ENCODE measurements at regions not wholly inside any gene's neighbourhood (a gene's known extent, or its start where the extent isn't known, plus 50 kb on each side); places are given as distances from the start of the nearest gene placed in this dataset.

DNA sequence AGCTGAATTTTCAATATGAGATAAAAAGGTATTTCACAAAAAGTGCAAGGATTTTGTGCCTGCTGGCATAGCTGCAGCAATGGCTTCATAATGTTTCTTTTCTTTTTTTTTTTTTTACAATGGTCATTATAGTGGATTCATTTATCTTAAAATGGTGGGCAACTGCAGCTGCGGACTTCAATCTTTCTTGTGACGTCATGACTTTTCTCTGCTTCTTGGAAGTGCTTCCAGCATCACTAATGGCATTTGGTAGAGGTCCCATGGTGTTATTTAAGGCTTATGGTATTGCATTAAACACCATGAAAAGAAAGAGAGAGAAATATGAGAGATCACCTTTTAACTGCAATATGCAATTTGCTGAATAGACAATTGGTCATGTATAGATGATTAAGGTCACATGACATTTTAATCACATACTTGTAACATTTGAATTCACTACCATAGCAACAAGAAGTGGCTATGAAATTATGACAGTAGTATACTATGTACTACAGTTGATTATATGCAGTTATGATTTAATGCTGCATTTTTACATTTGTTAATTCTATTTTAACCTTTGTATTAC is 684.0 kb upstream of the AADAT start:
- TF ChIP-seq, protein P1, sequence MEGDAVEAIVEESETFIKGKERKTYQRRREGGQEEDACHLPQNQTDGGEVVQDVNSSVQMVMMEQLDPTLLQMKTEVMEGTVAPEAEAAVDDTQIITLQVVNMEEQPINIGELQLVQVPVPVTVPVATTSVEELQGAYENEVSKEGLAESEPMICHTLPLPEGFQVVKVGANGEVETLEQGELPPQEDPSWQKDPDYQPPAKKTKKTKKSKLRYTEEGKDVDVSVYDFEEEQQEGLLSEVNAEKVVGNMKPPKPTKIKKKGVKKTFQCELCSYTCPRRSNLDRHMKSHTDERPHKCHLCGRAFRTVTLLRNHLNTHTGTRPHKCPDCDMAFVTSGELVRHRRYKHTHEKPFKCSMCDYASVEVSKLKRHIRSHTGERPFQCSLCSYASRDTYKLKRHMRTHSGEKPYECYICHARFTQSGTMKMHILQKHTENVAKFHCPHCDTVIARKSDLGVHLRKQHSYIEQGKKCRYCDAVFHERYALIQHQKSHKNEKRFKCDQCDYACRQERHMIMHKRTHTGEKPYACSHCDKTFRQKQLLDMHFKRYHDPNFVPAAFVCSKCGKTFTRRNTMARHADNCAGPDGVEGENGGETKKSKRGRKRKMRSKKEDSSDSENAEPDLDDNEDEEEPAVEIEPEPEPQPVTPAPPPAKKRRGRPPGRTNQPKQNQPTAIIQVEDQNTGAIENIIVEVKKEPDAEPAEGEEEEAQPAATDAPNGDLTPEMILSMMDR (IDR thresholded peaks at IDR 0.05 in 2 of 3, conservative IDR thresholded peaks at IDR 0.05 in 1 of 3; ENCODE audit: borderline replicate concordance in 1 of 3, insufficient read depth in 1 of 3, low read depth in 2 of 3, low read length in 2 of 3): no peak
- TF ChIP-seq ZNF274 (IDR thresholded peaks at IDR 0.05; ENCODE audit: low read depth, low read length): no peak
- no peak for TF ChIP-seq JUND (IDR thresholded peaks at IDR 0.05)
- no peak for TF ChIP-seq EZH2phosphoT487 (IDR thresholded peaks at IDR 0.05; ENCODE audit: borderline replicate concordance)
- TF ChIP-seq, protein P2, sequence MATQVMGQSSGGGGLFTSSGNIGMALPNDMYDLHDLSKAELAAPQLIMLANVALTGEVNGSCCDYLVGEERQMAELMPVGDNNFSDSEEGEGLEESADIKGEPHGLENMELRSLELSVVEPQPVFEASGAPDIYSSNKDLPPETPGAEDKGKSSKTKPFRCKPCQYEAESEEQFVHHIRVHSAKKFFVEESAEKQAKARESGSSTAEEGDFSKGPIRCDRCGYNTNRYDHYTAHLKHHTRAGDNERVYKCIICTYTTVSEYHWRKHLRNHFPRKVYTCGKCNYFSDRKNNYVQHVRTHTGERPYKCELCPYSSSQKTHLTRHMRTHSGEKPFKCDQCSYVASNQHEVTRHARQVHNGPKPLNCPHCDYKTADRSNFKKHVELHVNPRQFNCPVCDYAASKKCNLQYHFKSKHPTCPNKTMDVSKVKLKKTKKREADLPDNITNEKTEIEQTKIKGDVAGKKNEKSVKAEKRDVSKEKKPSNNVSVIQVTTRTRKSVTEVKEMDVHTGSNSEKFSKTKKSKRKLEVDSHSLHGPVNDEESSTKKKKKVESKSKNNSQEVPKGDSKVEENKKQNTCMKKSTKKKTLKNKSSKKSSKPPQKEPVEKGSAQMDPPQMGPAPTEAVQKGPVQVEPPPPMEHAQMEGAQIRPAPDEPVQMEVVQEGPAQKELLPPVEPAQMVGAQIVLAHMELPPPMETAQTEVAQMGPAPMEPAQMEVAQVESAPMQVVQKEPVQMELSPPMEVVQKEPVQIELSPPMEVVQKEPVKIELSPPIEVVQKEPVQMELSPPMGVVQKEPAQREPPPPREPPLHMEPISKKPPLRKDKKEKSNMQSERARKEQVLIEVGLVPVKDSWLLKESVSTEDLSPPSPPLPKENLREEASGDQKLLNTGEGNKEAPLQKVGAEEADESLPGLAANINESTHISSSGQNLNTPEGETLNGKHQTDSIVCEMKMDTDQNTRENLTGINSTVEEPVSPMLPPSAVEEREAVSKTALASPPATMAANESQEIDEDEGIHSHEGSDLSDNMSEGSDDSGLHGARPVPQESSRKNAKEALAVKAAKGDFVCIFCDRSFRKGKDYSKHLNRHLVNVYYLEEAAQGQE (IDR thresholded peaks at IDR 0.05; ENCODE audit: low read depth): no peak
- TF ChIP-seq POLR2A (IDR thresholded peaks at IDR 0.05; ENCODE audit: borderline replicate concordance, extremely low read depth, insufficient read depth, insufficient read length): no peak
- no peak for TF ChIP-seq EGR1 (IDR thresholded peaks at IDR 0.05; ENCODE audit: low read depth)
